ENCODE measurements at regions not wholly inside any gene's neighbourhood (a gene's known extent, or its start where the extent isn't known, plus 50 kb on each side); places are given as distances from the start of the nearest gene placed in this dataset.

Small RNAs in the stretch of these regions (small RNA-seq; reads per million reads assigned to genes)
- gene RF00026, result 0 reads per million in 3 donors
